WI38 (cell line): ENCODE measurements at regions not wholly inside any gene's neighbourhood (a gene's known extent, or its start where the extent isn't known, plus 50 kb on each side); places are given as distances from the start of the nearest gene placed in this dataset.
"Not testable (repeated sequence)": the region's sequence is repeated elsewhere in the genome, so short reads cannot be mapped to it uniquely, and the experiment has no call there.

Experiments
- H3K4me3 ChIP-seq: 2 replicates; pipeline ENCODE4 v1.5.1; 2011; ENCODE audit warnings: low read depth, mild to moderate bottlenecking, control low read depth, low read length
- CTCF ChIP-seq: IDR thresholded peaks from 2 replicates; pipeline ENCODE4 v1.5.1; 2012; ENCODE audit warnings: low read depth, mild to moderate bottlenecking, control low read depth, low read length

- TF ChIP-seq CTCF = no peak
Measured at GRCh38 chr1:182248721-182249120, 142.9 kb downstream of the GLUL start.

GRCh38 chr1:182247813-182248212 lies 143.8 kb downstream of the GLUL start:
- H3K4me3 ChIP-seq = not testable (repeated sequence)

More at GRCh38 chr1:182248721-182249120, 142.9 kb downstream of the GLUL start:
- H3K4me3 ChIP-seq = no peak overlapping the region

- no peak for TF ChIP-seq CTCF
- no peak overlapping the region for H3K4me3 ChIP-seq
Measured at GRCh38 chr1:182246783-182247182, 144.8 kb downstream of the GLUL start.

- no peak overlapping the region for H3K4me3 ChIP-seq
- no peak for TF ChIP-seq CTCF
Measured at GRCh38 chr1:182245040-182245439, 146.6 kb downstream of the GLUL start.

- no peak for TF ChIP-seq CTCF
- H3K4me3 ChIP-seq = no peak overlapping the region
Measured at GRCh38 chr1:182244451-182244850, 147.1 kb downstream of the GLUL start.

GRCh38 chr1:182242641-182243040 lies 148.9 kb downstream of the GLUL start:
- no peak for TF ChIP-seq CTCF
- H3K4me3 ChIP-seq = no peak overlapping the region

GRCh38 chr1:182240085-182240484 lies 151.5 kb downstream of the GLUL start:
- no peak overlapping the region for H3K4me3 ChIP-seq
- no peak for TF ChIP-seq CTCF

- no peak for TF ChIP-seq CTCF
Measured at GRCh38 chr1:182238421-182238820, 153.2 kb downstream of the GLUL start.

More at GRCh38 chr1:182238421-182238820, 153.2 kb downstream of the GLUL start:
- H3K4me3 ChIP-seq = no peak overlapping the region
